ENCODE measurements at regions not wholly inside any gene's neighbourhood (a gene's known extent, or its start where the extent isn't known, plus 50 kb on each side); places are given as distances from the start of the nearest gene placed in this dataset.

DNA sequence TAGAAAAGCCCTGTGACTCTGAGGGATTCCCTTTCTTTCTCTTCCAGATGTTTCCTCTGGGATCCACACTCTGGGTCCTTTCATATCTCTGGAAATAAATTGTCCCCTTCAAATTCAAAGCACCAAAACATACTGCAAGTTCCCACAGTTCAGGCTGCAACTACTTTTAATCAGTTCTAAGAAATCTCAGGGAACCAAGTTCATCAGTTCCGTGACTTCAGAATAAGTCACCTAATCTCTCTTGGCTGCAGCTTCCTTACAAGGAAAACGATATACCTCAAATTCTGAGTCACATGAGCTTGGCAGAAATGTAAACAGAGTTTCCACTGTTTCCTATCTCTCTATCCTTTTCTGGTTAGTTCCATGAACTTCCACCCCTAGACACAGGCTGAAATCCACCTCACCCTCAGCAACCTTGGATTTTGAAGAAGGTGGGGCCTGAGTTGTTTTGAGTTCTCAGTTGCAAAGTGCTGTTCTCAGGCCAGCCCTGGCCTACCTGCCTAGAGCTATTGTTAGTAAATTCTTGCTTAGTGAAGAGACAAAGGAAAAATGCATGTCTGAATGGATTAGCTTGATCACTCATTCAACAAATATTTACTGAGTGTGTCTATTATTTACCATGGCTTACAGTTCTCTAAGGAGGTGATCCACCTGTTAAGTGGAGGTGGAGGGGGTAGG is 59.3 kb upstream of the IL6 start:
- TF ChIP-seq POLR2A (IDR thresholded peaks at IDR 0.05), result no peak
- Histone ChIP-seq H3K4me1 (no peaks in the 10 kb centered on the region), H3K9me3 (no peaks in the 10 kb centered on the region), H3K27me3 (no peaks in the 10 kb centered on the region), H3K36me3 (no peaks in the 10 kb centered on the region), H3K27ac (no peak overlapping the region), H3K4me3 (no peak overlapping the region)
- intact Hi-C loops (cut with DNase I; ENCODE audit: low total_unique reads) (no loop called here), in situ Hi-C loops (cut with MboI; ENCODE audit: low sequenced_read_pairs in 4 of 4) (no loop called here)
- no peak for ATAC-seq
- no peak for DNase-seq

DNA sequence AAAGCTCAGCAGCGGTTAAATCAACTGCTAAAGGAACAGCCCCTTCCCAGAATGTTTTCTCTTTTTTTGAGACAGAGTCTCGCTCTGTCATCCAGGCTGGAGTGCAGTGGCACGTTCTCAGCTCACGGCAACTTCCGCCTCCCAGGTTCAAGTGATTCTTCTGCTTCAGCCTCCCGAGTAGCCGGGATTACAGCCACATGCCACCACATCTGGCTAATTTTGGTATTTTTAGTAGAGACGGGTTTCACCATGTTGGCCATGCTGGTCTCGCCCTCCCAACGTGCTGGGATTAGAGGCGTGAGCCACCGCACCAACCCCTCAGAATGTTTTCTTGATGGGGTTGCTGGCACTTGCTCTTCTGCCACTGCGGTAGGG is 59.8 kb upstream of the IL6 start:
- intact Hi-C loops (cut with DNase I; ENCODE audit: low total_unique reads) (no loop called here), in situ Hi-C loops (cut with MboI; ENCODE audit: low sequenced_read_pairs in 4 of 4) (no loop called here)
- H3K27ac ChIP-seq, result no peak overlapping the region
- TF ChIP-seq POLR2A (IDR thresholded peaks at IDR 0.05) (no peak), CTCF (IDR thresholded peaks at IDR 0.05 in 4 of 5, conservative IDR thresholded peaks at IDR 0.05 in 1 of 5) (no peak)
- H3K4me3 ChIP-seq, result no peak overlapping the region
- no peaks in the 10 kb centered on the region for H3K9me3 ChIP-seq
- H3K27me3 ChIP-seq, result no peaks in the 10 kb centered on the region
- ATAC-seq, result no peak
- no peaks in the 10 kb centered on the region for H3K4me1 ChIP-seq
- no peaks in the 10 kb centered on the region for H3K36me3 ChIP-seq
- no peak for DNase-seq

- in situ Hi-C loops (cut with MboI; ENCODE audit: low sequenced_read_pairs in 4 of 4), result no loop called here
- no peak overlapping the region for H3K4me3 ChIP-seq
- TF ChIP-seq POLR2A (IDR thresholded peaks at IDR 0.05) (no peak), CTCF (IDR thresholded peaks at IDR 0.05 in 4 of 5, conservative IDR thresholded peaks at IDR 0.05 in 1 of 5) (no peak)
- no peaks in the 10 kb centered on the region for H3K9me3 ChIP-seq
- intact Hi-C loops (cut with DNase I; ENCODE audit: low total_unique reads), result no loop called here
- H3K27ac ChIP-seq, result no peak overlapping the region
- no peaks in the 10 kb centered on the region for H3K4me1 ChIP-seq
- H3K27me3 ChIP-seq, result no peaks in the 10 kb centered on the region
- no peak for ATAC-seq
- no peak for DNase-seq
- no peaks in the 10 kb centered on the region for H3K36me3 ChIP-seq
Observed at GRCh38 chr7:22666732-22667131, 60.3 kb upstream of the IL6 start.

GRCh38 chr7:22665923-22666322 is 61.1 kb upstream of the IL6 start:
- no peaks in the 10 kb centered on the region for H3K9me3 ChIP-seq
- ATAC-seq (no peak), DNase-seq (no peak)
- H3K4me3 ChIP-seq, result no peak overlapping the region
- H3K36me3 ChIP-seq, result no peaks in the 10 kb centered on the region
- H3K27me3 ChIP-seq, result no peaks in the 10 kb centered on the region
- no peaks in the 10 kb centered on the region for H3K4me1 ChIP-seq
- TF ChIP-seq CTCF (IDR thresholded peaks at IDR 0.05 in 4 of 5, conservative IDR thresholded peaks at IDR 0.05 in 1 of 5), result no peak
- no peak for TF ChIP-seq POLR2A (IDR thresholded peaks at IDR 0.05)
- in situ Hi-C loops (cut with MboI; ENCODE audit: low sequenced_read_pairs in 4 of 4), result no loop called here
- intact Hi-C loops (cut with DNase I; ENCODE audit: low total_unique reads), result no loop called here
- H3K27ac ChIP-seq, result no peak overlapping the region

- H3K4me3 ChIP-seq, result no peak overlapping the region
- ATAC-seq (no peak), DNase-seq (no peak)
- no peak overlapping the region for H3K27ac ChIP-seq
- no peaks in the 10 kb centered on the region for H3K4me1 ChIP-seq
- H3K27me3 ChIP-seq, result no peaks in the 10 kb centered on the region
- no peaks in the 10 kb centered on the region for H3K9me3 ChIP-seq
- TF ChIP-seq POLR2A (IDR thresholded peaks at IDR 0.05) (no peak), CTCF (IDR thresholded peaks at IDR 0.05 in 4 of 5, conservative IDR thresholded peaks at IDR 0.05 in 1 of 5) (no peak)
- in situ Hi-C loops (cut with MboI; ENCODE audit: low sequenced_read_pairs in 4 of 4), result no loop called here
- no peaks in the 10 kb centered on the region for H3K36me3 ChIP-seq
- intact Hi-C loops (cut with DNase I; ENCODE audit: low total_unique reads), result no loop called here
Observed at GRCh38 chr7:22664988-22665798, 61.8 kb upstream of the IL6 start.

Data from gastrocnemius medialis (tissue), 4 donors.